ENCODE measurements at regions not wholly inside any gene's neighbourhood (a gene's known extent, or its start where the extent isn't known, plus 50 kb on each side); places are given as distances from the start of the nearest gene placed in this dataset.

GRCh38 chr1:36692465-36693160 lies 209.9 kb upstream of the CSF3R start:
- H3K36me3 ChIP-seq (ENCODE audit: control insufficient read depth in 4 of 4, insufficient read depth in 3 of 4, low read depth in 1 of 4, low read length in 3 of 4), result no peaks in the 10 kb centered on the region
- H3K4me1 ChIP-seq (ENCODE audit: control insufficient read depth in 4 of 4, insufficient read depth in 4 of 4, low read length in 3 of 4), result no peaks in the 10 kb centered on the region
- H3K9ac ChIP-seq (ENCODE audit: low read depth in 1 of 2, low read length in 2 of 2), result no peak overlapping the region
- H3K27ac ChIP-seq (ENCODE audit: low read depth in 1 of 2, low read length in 2 of 2), result no peak overlapping the region
- H3K9me3 ChIP-seq (ENCODE audit: control insufficient read depth in 4 of 4, low read length in 3 of 4), result no peaks in the 10 kb centered on the region
- DNase-seq (ENCODE audit: low spot score), result no peak
- TF ChIP-seq NR2F2 (IDR thresholded peaks at IDR 0.05) (no peak), HNF4G (IDR thresholded peaks at IDR 0.05) (no peak), FOXA2 (IDR thresholded peaks at IDR 0.05) (no peak), FOXA1 (IDR thresholded peaks at IDR 0.05) (no peak), MAX (IDR thresholded peaks at IDR 0.05) (no peak), CTCF (IDR thresholded peaks at IDR 0.05; ENCODE audit: low read depth, low read length, missing input control) (no peak), HNF4A (conservative IDR thresholded peaks at IDR 0.05) (no peak), RXRA (IDR thresholded peaks at IDR 0.05) (no peak), SP1 (IDR thresholded peaks at IDR 0.05) (no peak), GABPA (IDR thresholded peaks at IDR 0.05 in 1 of 2, conservative IDR thresholded peaks at IDR 0.05 in 1 of 2) (no peak), YY1 (IDR thresholded peaks at IDR 0.05) (no peak), ZBTB33 (IDR thresholded peaks at IDR 0.05) (no peak), JUND (IDR thresholded peaks at IDR 0.05) (no peak), EGR1 (IDR thresholded peaks at IDR 0.05; ENCODE audit: low read depth in 2 of 2) (no peak), TAF1 (conservative IDR thresholded peaks at IDR 0.05) (no peak), RAD21 (IDR thresholded peaks at IDR 0.05) (no peak), REST (IDR thresholded peaks at IDR 0.05) (no peak)
- TF ChIP-seq, protein P1, sequence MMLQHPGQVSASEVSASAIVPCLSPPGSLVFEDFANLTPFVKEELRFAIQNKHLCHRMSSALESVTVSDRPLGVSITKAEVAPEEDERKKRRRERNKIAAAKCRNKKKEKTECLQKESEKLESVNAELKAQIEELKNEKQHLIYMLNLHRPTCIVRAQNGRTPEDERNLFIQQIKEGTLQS (IDR thresholded peaks at IDR 0.05), result no peak
- WGBS, result 64% methylated on average over 10 of the region's 10 CpGs
- H3K27me3 ChIP-seq (ENCODE audit: control insufficient read depth in 4 of 4, insufficient read depth in 4 of 4, low read length in 3 of 4), result peaks cover 0 to 12% (median 4%) of the 10 kb centered on the region in 4 donors
- H3K4me3 ChIP-seq (ENCODE audit: low read depth in 1 of 3, low read length in 3 of 3), result no peak overlapping the region

All from liver (tissue), 8 donors.